GM23338 (cell line): ENCODE measurements at regions not wholly inside any gene's neighbourhood (a gene's known extent, or its start where the extent isn't known, plus 50 kb on each side); places are given as distances from the start of the nearest gene placed in this dataset.

ENCODE experiments used
- CREB1 ChIP-seq: fragments of 250-450 bp; sonication (Bioruptor Pico); IDR thresholded peaks from 2 replicates; pipeline ENCODE4 v1.5.0; 2020; ENCODE audit warnings: low read depth, mild to moderate bottlenecking, moderate library complexity
- CTCF ChIP-seq, 2 experiments: fragments of 200-600 bp in 1 of 2; sonication (generic) in 1 of 2; conservative IDR thresholded peaks; 2 replicates each; pipeline versions ENCODE4 v1.5.1 to v1.6.1; 2016 to 2017; ENCODE audit warnings: antibody characterized with exemption in 2 of 2, low read depth in 2 of 2, mild to moderate bottlenecking in 2 of 2, moderate library complexity in 1 of 2
- ETS1 ChIP-seq: IDR thresholded peaks from 2 replicates; pipeline ENCODE4 v1.6.1; 2016; ENCODE audit warnings: antibody characterized with exemption
- EZH2 ChIP-seq: fragments of 200-600 bp; sonication (generic); IDR thresholded peaks from one replicate; pipeline ENCODE4 v1.8.0; 2017; ENCODE audit warnings: antibody characterized with exemption, mild to moderate bottlenecking, low read depth; ENCODE audit not compliant: unreplicated experiment
- EZH2phosphoT487 ChIP-seq: fragments of 200-600 bp; sonication (generic); IDR thresholded peaks from one replicate; pipeline ENCODE4 v1.8.1; 2018; ENCODE audit warnings: antibody characterized with exemption; ENCODE audit not compliant: unreplicated experiment
- JUNB ChIP-seq: IDR thresholded peaks from one replicate; pipeline ENCODE4 v1.6.1; 2016; ENCODE audit warnings: antibody characterized with exemption; ENCODE audit not compliant: unreplicated experiment
- NANOG ChIP-seq: IDR thresholded peaks from 2 replicates; pipeline ENCODE4 v1.6.1; 2016; ENCODE audit warnings: antibody characterized with exemption, borderline replicate concordance
- POLR2AphosphoS5 ChIP-seq: IDR thresholded peaks from 2 replicates; pipeline ENCODE4 v1.6.1; 2016; ENCODE audit warnings: antibody characterized with exemption, low read depth
- REST ChIP-seq: IDR thresholded peaks from one replicate; pipeline ENCODE4 v1.6.1; 2018; ENCODE audit warnings: antibody characterized with exemption; ENCODE audit not compliant: unreplicated experiment
- STAT1 ChIP-seq: IDR thresholded peaks from one replicate; pipeline ENCODE4 v1.6.1; 2016; ENCODE audit warnings: antibody characterized with exemption; ENCODE audit not compliant: unreplicated experiment
- ZNF331 ChIP-seq: fragments of 250-450 bp; sonication (Bioruptor Pico); IDR thresholded peaks from 2 replicates; pipeline ENCODE4 v1.5.0; 2020; ENCODE audit warnings: low read depth, mild to moderate bottlenecking, moderate library complexity
- ZNF462 ChIP-seq: fragments of 250-450 bp; sonication (Bioruptor Pico); IDR thresholded peaks from 2 replicates; pipeline ENCODE4 v1.5.0; 2020; ENCODE audit warnings: mild to moderate bottlenecking, moderate library complexity

- TF ChIP-seq POLR2AphosphoS5 = no peak
- TF ChIP-seq CTCF (conservative IDR thresholded peaks at IDR 0.05; ENCODE audit: low read depth in 2 of 2) = no peak
- TF ChIP-seq EZH2phosphoT487 = no peak
- no peak for TF ChIP-seq EZH2
- TF ChIP-seq CREB1 = no peak
- no peak for TF ChIP-seq JUNB
- TF ChIP-seq ETS1 = no peak
- TF ChIP-seq REST = no peak
- no peak for TF ChIP-seq NANOG
- no peak for TF ChIP-seq STAT1
- TF ChIP-seq ZNF331 (CRISPR knock-in tag) = no peak
- no peak for TF ChIP-seq ZNF462
Observed at GRCh38 chr14:34030864-34031263, 80.0 kb upstream of the EGLN3 start.
